ENCODE measurements at regions not wholly inside any gene's neighbourhood (a gene's known extent, or its start where the extent isn't known, plus 50 kb on each side); places are given as distances from the start of the nearest gene placed in this dataset.
"Not testable (repeated sequence)": the region's sequence is repeated elsewhere in the genome, so short reads cannot be mapped to it uniquely, and the experiment has no call there.

GRCh38 chr2:194883711-194884110 lies 773.3 kb upstream of the SLC39A10 start:
- DNase-seq: no peak

GRCh38 chr2:194870974-194871535 lies 786.0 kb upstream of the SLC39A10 start:
- no peak for DNase-seq

- DNase-seq: no peak
These were observed 789.7 kb upstream of the SLC39A10 start for GRCh38 chr2:194867328-194867727.

GRCh38 chr2:194854941-194855340 lies 802.1 kb upstream of the SLC39A10 start:
- DNase-seq: no peak

GRCh38 chr2:194842871-194843270 lies 814.2 kb upstream of the SLC39A10 start:
- DNase-seq: no peak

GRCh38 chr2:194834371-194834770 lies 822.7 kb upstream of the SLC39A10 start:
- not testable (repeated sequence) for DNase-seq

GRCh38 chr2:194826241-194826640 lies 830.8 kb upstream of the SLC39A10 start:
- DNase-seq: no peak

- no peak for DNase-seq
These were observed 832.6 kb upstream of the SLC39A10 start for GRCh38 chr2:194824450-194824849.

- DNase-seq: no peak
These were observed 834.4 kb upstream of the SLC39A10 start for GRCh38 chr2:194822657-194823056.

GRCh38 chr2:194822097-194822496 lies 834.9 kb upstream of the SLC39A10 start:
- no peak for DNase-seq

GRCh38 chr2:194819367-194819766 lies 837.7 kb upstream of the SLC39A10 start:
- no peak for DNase-seq

- DNase-seq: no peak
These were observed 841.6 kb upstream of the SLC39A10 start for GRCh38 chr2:194815475-194815874.

- DNase-seq: no peak
These were observed 854.4 kb upstream of the SLC39A10 start for GRCh38 chr2:194802589-194802988.

GRCh38 chr2:194787071-194787470 lies 870.0 kb upstream of the SLC39A10 start:
- DNase-seq: not testable (repeated sequence)

GRCh38 chr2:194771394-194771793 lies 885.6 kb upstream of the SLC39A10 start:
- not testable (repeated sequence) for DNase-seq

- no peak for DNase-seq
These were observed 888.0 kb upstream of the SLC39A10 start for GRCh38 chr2:194769030-194769429.

- DNase-seq: no peak
These were observed 891.3 kb upstream of the SLC39A10 start for GRCh38 chr2:194765723-194766122.

GRCh38 chr2:194750926-194751325 lies 906.1 kb upstream of the SLC39A10 start:
- DNase-seq: no peak

- no peak for DNase-seq
These were observed 911.4 kb upstream of the SLC39A10 start for GRCh38 chr2:194745557-194746146.

- DNase-seq: no peak
These were observed 914.3 kb upstream of the SLC39A10 start for GRCh38 chr2:194742706-194743105.

- no peak for DNase-seq
These were observed 917.8 kb upstream of the SLC39A10 start for GRCh38 chr2:194739217-194739616.

GRCh38 chr2:194735837-194736542 lies 921.0 kb upstream of the SLC39A10 start:
- DNase-seq: no peak

GRCh38 chr2:194730266-194730665 lies 926.8 kb upstream of the SLC39A10 start:
- no peak for DNase-seq

GRCh38 chr2:194725169-194725568 lies 931.9 kb upstream of the SLC39A10 start:
- DNase-seq: no peak

Measured in NCI-H2029 treated with DMSO at 0.1 percent for 48 hours (cell line).